Hepatocyte (in vitro differentiated cells): ENCODE measurements at regions not wholly inside any gene's neighbourhood (a gene's known extent, or its start where the extent isn't known, plus 50 kb on each side); places are given as distances from the start of the nearest gene placed in this dataset.

ENCODE experiments used
- CTCF ChIP-seq: fragments of 200-600 bp; sonication (generic); IDR thresholded peaks from 2 replicates; pipeline ENCODE4 v1.5.1; 2016; ENCODE audit warnings: antibody characterized with exemption, mild to moderate bottlenecking; ENCODE audit not compliant: poor library complexity
- EZH2 ChIP-seq: fragments of 200-600 bp; sonication (generic); IDR thresholded peaks from 2 replicates; pipeline ENCODE4 v1.6.1; 2016; ENCODE audit warnings: antibody characterized with exemption, mild to moderate bottlenecking, borderline replicate concordance
- EZH2phosphoT487 ChIP-seq: fragments of 200-600 bp; sonication (generic); IDR thresholded peaks from one replicate; pipeline ENCODE4 v1.6.1; 2018; ENCODE audit warnings: antibody characterized with exemption, mild to moderate bottlenecking, low read depth, moderate library complexity; ENCODE audit not compliant: unreplicated experiment, severe bottlenecking

DNA sequence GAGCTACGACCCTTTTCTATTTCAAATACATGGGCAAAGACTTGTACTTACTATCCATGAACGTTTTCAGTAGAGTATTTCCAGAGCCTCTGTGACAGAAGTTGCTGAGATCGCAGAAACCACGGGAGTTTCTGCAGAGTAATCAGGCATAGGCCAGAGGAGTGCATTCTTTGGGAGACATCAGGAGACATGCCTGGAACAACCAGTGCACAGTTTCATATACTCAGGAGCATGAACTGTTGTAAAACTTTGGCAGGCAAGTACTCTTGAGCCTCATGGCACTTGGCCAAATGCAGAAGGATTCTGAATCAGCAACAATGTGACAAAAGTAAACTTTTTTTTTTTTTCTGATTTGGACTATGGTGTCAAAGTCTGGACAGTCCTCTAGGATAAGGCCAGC is 307.1 kb downstream of the GRB14 start:
- no peak for TF ChIP-seq CTCF
- no peak for TF ChIP-seq EZH2
- no peak for TF ChIP-seq EZH2phosphoT487
